ENCODE measurements at regions not wholly inside any gene's neighbourhood (a gene's known extent, or its start where the extent isn't known, plus 50 kb on each side); places are given as distances from the start of the nearest gene placed in this dataset.

GRCh38 chr10:33652870-33653269 is 318.4 kb upstream of the NRP1 start:
- TF ChIP-seq CTCF (IDR thresholded peaks at IDR 0.05) (no peak), POLR2A (IDR thresholded peaks at IDR 0.05) (no peak), EP300 (IDR thresholded peaks at IDR 0.05) (no peak), POLR2AphosphoS5 (IDR thresholded peaks at IDR 0.05) (no peak)

Data from stomach (tissue), 4 donors.